ENCODE measurements at regions not wholly inside any gene's neighbourhood (a gene's known extent, or its start where the extent isn't known, plus 50 kb on each side); places are given as distances from the start of the nearest gene placed in this dataset.

DNA sequence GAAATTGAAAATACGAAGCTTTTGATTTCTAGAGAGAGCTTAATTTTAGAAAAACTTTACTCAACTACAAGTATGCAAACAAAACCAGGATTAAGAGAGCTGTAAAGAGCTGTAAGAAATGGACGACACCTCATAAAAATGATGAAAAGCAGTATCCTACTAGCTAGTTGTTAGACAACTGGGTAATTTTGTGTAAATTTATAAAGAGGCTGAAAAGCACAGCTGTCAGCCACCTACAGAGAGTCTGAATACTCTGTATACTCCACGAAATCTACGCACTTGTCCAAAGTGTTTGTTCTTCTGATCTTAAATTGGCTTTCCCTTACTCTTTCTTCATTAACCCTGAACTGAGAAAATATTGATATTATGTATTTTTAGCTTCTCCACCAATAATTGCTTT is 808.4 kb upstream of the EPHA7 start:
- DNase-seq (ENCODE audit: low spot score) (no peak), ATAC-seq (ENCODE audit: low FRiP score) (no peak)
- TF ChIP-seq, protein P1, sequence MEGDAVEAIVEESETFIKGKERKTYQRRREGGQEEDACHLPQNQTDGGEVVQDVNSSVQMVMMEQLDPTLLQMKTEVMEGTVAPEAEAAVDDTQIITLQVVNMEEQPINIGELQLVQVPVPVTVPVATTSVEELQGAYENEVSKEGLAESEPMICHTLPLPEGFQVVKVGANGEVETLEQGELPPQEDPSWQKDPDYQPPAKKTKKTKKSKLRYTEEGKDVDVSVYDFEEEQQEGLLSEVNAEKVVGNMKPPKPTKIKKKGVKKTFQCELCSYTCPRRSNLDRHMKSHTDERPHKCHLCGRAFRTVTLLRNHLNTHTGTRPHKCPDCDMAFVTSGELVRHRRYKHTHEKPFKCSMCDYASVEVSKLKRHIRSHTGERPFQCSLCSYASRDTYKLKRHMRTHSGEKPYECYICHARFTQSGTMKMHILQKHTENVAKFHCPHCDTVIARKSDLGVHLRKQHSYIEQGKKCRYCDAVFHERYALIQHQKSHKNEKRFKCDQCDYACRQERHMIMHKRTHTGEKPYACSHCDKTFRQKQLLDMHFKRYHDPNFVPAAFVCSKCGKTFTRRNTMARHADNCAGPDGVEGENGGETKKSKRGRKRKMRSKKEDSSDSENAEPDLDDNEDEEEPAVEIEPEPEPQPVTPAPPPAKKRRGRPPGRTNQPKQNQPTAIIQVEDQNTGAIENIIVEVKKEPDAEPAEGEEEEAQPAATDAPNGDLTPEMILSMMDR (IDR thresholded peaks at IDR 0.05), result no peak

DNA sequence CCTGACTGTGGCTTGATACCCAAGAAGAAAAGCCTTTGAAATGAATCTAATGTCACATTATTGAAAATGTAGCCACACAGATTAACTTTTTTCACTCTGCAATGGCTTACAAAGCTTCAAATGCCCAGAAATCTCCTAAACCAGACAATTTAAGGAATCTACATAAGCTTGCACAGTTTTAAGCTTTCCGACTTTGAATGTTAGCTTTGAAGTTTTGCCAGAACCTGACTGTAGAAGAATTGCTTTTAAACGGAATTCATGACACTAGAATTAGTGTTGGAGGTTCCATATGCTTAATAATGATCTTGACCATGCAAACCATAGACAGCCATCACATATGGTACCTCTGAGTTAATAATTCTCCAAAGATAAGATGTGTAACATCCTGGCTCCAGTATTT is 798.5 kb upstream of the EPHA7 start:
- DNase-seq (ENCODE audit: low spot score) (no peak), ATAC-seq (ENCODE audit: low FRiP score) (no peak)
- TF ChIP-seq, protein P1 (IDR thresholded peaks at IDR 0.05), result no peak

DNA sequence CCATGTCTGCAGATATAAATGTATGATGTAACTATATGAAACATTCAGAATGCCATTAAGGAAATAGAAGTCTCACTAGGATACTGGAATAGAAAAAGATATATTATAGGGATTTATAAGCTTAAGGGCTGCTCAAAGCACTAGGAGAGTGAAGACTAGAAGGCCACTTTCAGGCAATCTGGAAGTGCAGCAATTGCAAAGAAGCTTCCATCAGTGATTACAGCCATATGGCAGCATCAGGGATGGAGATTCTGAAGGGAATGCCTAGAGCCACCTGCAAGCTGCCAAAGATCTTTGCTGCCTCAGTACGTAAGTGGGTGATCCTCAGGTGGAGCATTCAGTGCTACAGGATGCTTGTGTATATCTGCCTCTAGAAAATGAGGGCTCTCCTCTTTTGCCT is 796.2 kb upstream of the EPHA7 start:
- TF ChIP-seq, protein P1 (IDR thresholded peaks at IDR 0.05), result no peak
- DNase-seq (ENCODE audit: low spot score) (no peak), ATAC-seq (ENCODE audit: low FRiP score) (no peak)

DNA sequence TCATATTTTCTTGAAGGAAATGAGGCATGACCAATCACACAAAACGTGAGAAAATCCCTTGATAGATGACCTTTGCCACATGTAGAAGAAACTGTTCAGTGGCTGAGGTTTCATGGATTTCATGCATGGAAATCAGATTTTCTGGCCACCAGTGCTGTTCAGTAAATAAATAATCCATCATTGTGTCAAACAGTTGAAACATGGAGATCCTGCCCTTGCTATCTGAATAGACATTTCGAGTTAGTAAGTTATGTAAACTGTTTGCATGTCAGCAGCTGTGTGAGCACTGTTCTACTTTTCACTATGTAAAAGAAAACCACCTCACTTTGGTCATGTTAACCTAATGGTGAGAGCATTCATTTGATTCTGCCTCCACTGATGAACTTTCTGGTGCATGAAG is 793.9 kb upstream of the EPHA7 start:
- TF ChIP-seq, protein P1 (IDR thresholded peaks at IDR 0.05), result no peak
- DNase-seq (ENCODE audit: low spot score), result no peak
- no peak for ATAC-seq (ENCODE audit: low FRiP score)

DNA sequence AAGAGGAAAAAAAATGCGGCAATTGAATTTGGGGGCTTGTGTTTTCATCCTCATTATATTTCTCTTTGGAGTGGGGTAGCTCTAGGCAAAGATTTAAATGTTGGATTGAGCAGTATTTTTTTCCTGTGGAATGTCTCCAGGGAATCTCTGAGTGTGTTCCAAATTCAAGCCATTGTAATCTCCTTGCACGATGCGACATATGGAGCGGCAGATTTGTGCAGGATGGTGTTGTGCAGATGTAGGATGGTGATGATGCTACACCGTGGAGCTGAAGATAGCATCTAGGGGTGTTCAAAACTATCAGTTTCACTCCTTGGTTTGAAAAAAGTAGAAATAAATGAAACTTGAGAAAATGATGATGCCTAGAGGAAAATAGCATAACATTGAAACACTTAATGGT is 777.5 kb upstream of the EPHA7 start:
- ATAC-seq (ENCODE audit: low FRiP score) (no peak), DNase-seq (ENCODE audit: low spot score) (no peak)
- TF ChIP-seq, protein P1 (IDR thresholded peaks at IDR 0.05), result no peak

DNA sequence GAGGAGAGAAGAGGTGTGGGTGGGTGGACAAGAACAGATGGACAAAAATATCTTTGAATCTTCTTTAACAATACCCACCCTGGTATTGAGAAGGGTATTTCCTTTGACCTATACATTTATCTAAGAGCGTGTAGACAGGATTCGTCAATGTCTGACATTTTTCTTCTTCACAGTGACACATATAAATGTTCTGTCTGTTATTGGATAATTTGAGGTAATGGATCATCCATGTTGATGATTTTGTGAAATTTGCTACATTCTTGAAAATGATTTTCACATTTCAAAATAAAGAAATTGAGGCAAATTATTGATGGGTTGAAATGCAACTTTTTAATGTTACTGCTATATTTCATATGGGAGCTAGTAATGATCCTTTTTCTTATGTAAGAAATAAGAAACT is 770.7 kb upstream of the EPHA7 start:
- TF ChIP-seq, protein P1 (IDR thresholded peaks at IDR 0.05), result no peak
- no peak for DNase-seq (ENCODE audit: low spot score)
- no peak for ATAC-seq (ENCODE audit: low FRiP score)

DNA sequence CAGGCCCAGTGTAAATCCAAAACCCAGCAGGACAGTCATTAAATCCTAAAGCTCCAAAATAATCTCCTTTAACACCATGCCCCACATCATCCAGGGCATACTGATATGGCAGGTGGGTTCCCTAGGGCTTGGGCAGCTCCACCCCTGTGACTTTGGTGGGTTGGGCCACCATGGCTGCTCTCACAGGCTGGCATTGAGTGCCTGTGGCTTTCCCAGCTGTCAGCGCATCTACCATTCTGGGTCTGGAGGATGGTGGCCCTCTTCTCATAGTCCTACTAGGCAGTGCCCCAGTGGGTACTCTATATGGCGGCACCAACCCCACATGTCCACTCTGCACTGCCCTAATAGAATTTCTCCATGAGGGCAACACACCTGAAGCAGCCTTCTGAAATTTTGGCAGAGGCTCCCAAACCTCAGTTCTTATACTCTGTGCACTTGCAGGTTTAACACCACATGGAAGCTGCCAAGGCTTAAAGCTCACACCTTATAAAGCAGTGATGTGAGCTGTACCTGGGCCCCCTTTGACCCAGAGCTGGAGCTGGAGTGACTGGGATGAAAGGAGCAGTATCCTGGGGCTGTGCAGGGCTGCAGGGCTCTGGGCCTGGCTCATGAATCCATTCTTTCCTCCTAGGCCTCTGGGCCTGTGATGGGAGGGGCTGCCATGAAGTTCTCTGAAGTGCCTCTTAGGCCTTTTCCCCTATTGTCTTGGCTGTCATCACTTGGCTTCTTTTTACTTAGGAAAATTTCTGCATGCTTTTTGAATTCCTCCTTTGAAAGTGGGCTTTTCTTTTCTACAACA is 765.5 kb upstream of the EPHA7 start:
- ATAC-seq (ENCODE audit: low FRiP score) (no peak), DNase-seq (ENCODE audit: low spot score) (no peak)
- TF ChIP-seq, protein P1 (IDR thresholded peaks at IDR 0.05), result no peak
